Adipocyte (in vitro differentiated cells): ENCODE measurements at regions not wholly inside any gene's neighbourhood (a gene's known extent, or its start where the extent isn't known, plus 50 kb on each side); places are given as distances from the start of the nearest gene placed in this dataset.

ENCODE experiments used
- DNase-seq: peaks from one replicate; pipeline ENCODE4 v3.0.0-alpha.2; 2015; ENCODE audit warnings: low read depth
- H3K27me3 ChIP-seq: replicated peaks from 2 replicates; pipeline ENCODE4 v1.7.0; 2013; ENCODE audit warnings: mild to moderate bottlenecking, low read length, moderate library complexity; ENCODE audit not compliant: control insufficient read depth, insufficient read depth
- H3K36me3 ChIP-seq: 2 replicates; pipeline ENCODE4 v1.7.0; 2013; ENCODE audit warnings: low read length, mild to moderate bottlenecking, moderate library complexity; ENCODE audit not compliant: control insufficient read depth, insufficient read depth, severe bottlenecking
- H3K4me1 ChIP-seq: 2 replicates; pipeline ENCODE4 v1.7.0; 2013; ENCODE audit warnings: mild to moderate bottlenecking, low read length, moderate library complexity; ENCODE audit not compliant: control insufficient read depth, insufficient read depth
- H3K4me3 ChIP-seq: 2 replicates; pipeline ENCODE4 v1.7.0; 2013; ENCODE audit warnings: mild to moderate bottlenecking, low read length, moderate library complexity
- H3K9ac ChIP-seq: 2 replicates; pipeline ENCODE4 v1.7.0; 2013; ENCODE audit warnings: mild to moderate bottlenecking, low read length, moderate library complexity
- H3K9me3 ChIP-seq: 2 replicates; pipeline ENCODE4 v1.7.0; 2013; ENCODE audit warnings: mild to moderate bottlenecking, low read length, moderate library complexity; ENCODE audit not compliant: control insufficient read depth

DNA sequence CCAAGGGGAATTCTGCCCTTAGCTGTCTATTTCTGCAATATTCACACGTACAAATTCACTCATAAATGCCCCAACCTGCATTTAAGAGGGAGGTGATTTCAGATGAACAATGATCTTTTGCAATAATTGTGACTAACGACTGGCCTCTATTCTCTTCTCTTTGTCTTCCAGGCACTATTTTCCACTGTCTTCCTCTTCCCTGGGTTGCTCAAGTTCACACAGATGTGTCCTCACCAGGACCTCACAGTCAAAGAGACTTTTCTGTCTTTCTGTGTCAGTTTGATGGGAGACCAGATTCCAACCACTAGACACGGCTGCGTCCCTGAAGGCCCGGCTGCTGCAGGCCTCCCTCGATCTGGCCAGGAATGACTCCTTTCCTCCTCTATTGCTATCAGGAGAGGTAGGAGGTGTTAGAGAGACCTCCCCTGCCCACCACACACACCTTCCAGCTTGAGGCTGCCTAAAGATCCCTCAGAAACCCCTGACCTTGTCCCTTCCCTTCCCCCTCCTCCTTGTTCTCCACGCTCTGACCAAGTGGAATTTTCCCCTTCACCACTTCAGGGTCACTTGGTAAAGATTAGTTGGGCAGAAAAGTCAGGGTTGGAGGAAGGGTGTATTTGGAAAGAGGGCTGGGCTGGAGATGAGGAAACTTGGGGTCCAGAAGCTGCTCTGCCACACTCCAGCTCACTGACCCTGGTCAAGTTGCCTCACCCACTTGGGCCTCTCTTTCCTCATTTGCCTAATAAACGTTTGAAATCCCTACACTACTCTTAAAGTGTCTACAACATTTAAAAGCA, 109.2 kb upstream of the COPS8 start:
- H3K9me3 ChIP-seq = no peaks in the 10 kb centered on the region
- peaks cover 40% of the 10 kb centered on the region for H3K4me1 ChIP-seq
- H3K27me3 ChIP-seq = no peaks in the 10 kb centered on the region
- no peak overlapping the region for H3K9ac ChIP-seq
- no peaks in the 10 kb centered on the region for H3K36me3 ChIP-seq
- no peak overlapping the region for H3K4me3 ChIP-seq
- no peak for DNase-seq

- H3K36me3 ChIP-seq = no peaks in the 10 kb centered on the region
- H3K9me3 ChIP-seq = no peaks in the 10 kb centered on the region
- peaks cover 32% of the 10 kb centered on the region for H3K4me1 ChIP-seq
- no peak overlapping the region for H3K9ac ChIP-seq
- no peak overlapping the region for H3K4me3 ChIP-seq
- no peak for DNase-seq
- no peaks in the 10 kb centered on the region for H3K27me3 ChIP-seq
Observed at GRCh38 chr2:236977063-236977851, 108.4 kb upstream of the COPS8 start.

- H3K27me3 ChIP-seq = no peaks in the 10 kb centered on the region
- no peak for DNase-seq
- H3K4me3 ChIP-seq = no peak overlapping the region
- H3K4me1 ChIP-seq = peaks cover 26% of the 10 kb centered on the region
- no peak overlapping the region for H3K9ac ChIP-seq
- peaks cover 4% of the 10 kb centered on the region for H3K9me3 ChIP-seq
- H3K36me3 ChIP-seq = no peaks in the 10 kb centered on the region
Observed at GRCh38 chr2:236977852-236978398, 107.8 kb upstream of the COPS8 start.

GRCh38 chr2:236979664-236980063, 106.0 kb upstream of the COPS8 start:
- no peaks in the 10 kb centered on the region for H3K27me3 ChIP-seq
- H3K36me3 ChIP-seq = no peaks in the 10 kb centered on the region
- no peak overlapping the region for H3K9ac ChIP-seq
- H3K4me3 ChIP-seq = no peak overlapping the region
- H3K4me1 ChIP-seq = peaks cover 23% of the 10 kb centered on the region
- H3K9me3 ChIP-seq = peaks cover 8% of the 10 kb centered on the region
- no peak for DNase-seq

- Histone ChIP-seq H3K4me3 (no peak overlapping the region), H3K9ac (no peak overlapping the region), H3K4me1 (peaks cover 30% of the 10 kb centered on the region), H3K36me3 (no peaks in the 10 kb centered on the region), H3K27me3 (no peaks in the 10 kb centered on the region), H3K9me3 (peaks cover 8% of the 10 kb centered on the region)
- no peak for DNase-seq
Observed at GRCh38 chr2:236980961-236981360, 104.7 kb upstream of the COPS8 start.

DNA sequence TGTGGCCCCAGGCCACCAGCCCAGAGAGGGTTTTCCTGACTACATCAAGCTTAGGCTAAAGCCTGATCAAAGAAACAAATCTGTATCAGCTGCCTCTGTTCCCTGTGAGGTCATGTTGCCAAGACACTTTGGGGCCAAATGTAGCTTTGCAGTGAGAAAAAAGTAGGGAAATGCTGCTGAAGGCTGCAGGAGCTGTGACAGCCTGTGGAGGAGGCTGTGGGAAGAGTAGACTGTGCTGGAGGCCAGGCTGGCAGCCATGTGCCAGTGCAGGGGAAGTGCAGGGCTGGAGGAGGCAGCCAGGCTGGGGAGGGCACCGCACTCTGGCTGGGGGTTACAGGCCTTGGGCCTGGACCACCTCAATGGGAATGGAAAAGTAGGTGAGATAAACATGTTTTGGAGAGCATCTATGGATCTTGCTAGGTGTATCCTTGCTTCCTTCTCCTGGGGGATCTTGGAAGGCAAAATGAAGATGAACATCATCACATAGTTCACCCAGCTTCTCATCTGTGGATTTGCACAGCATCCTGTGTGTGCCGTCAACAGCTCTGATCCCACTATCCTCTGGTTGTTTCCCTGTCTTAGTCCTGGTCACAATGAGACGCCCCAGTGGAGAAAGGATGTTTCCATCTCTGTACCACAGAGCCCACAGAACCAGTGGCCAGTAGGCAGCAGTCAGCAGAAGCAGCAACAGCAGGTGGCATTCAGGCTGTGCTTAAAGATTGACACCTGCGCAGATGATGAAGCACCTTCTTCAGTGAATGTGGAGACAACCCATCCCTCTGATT, 103.8 kb upstream of the COPS8 start:
- Histone ChIP-seq H3K4me3 (no peak overlapping the region), H3K36me3 (no peaks in the 10 kb centered on the region), H3K4me1 (peaks cover 21% of the 10 kb centered on the region), H3K9ac (no peak overlapping the region), H3K27me3 (no peaks in the 10 kb centered on the region), H3K9me3 (peaks cover 8% of the 10 kb centered on the region)
- no peak for DNase-seq

DNA sequence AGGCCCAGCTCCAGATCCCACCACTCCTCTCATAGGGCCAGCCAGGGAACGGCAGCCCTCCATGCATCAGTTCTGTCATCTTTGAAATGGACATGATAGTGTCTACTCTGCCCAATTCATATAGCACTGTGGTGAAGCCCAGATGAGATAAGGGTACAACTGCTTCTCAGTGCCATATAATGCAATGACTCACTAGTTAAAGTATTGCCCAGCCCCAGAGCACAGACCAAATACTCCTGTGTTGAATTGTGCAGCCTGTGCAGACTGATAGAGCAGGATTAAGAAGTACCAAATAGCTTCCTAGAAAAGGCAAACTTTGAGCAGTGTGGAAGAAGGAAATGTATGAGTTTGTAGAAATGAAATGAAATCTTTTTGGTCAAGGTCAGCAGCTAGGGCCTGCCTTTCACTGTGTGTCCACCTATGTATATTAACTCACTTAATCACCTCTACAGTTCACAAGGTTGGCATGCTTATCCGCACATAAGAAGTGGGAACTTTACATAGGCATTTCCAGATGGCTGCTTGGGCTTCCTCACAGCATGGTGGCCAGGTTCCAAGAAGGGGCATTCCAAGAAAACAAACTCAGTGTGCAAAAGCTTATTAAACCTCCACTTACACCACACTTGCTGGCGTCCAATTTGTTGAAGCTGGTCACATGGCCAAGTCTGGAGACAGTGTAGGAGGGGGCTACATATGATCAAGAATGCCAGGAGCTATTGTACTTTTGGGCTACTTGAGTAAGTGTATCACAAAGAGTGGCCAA, 102.8 kb upstream of the COPS8 start:
- DNase-seq = no peak
- peaks cover 8% of the 10 kb centered on the region for H3K9me3 ChIP-seq

GRCh38 chr2:236984046-236984445, 101.6 kb upstream of the COPS8 start:
- H3K9me3 ChIP-seq = peaks cover 8% of the 10 kb centered on the region
- no peaks in the 10 kb centered on the region for H3K27me3 ChIP-seq
- peak; percentile 22 for DNase-seq
- H3K36me3 ChIP-seq = no peaks in the 10 kb centered on the region
- H3K9ac ChIP-seq = no peak overlapping the region
- H3K4me3 ChIP-seq = no peak overlapping the region
- H3K4me1 ChIP-seq = peaks cover 28% of the 10 kb centered on the region

More for the DNA sequence above, 102.8 kb upstream of the COPS8 start:
- Histone ChIP-seq H3K36me3 (no peaks in the 10 kb centered on the region), H3K4me1 (peaks cover 16% of the 10 kb centered on the region), H3K4me3 (no peak overlapping the region), H3K27me3 (no peaks in the 10 kb centered on the region), H3K9ac (no peak overlapping the region)

GRCh38 chr2:236985761-236986339, 99.8 kb upstream of the COPS8 start:
- no peaks in the 10 kb centered on the region for H3K36me3 ChIP-seq
- no peak overlapping the region for H3K9ac ChIP-seq
- peaks cover 8% of the 10 kb centered on the region for H3K9me3 ChIP-seq
- no peak for DNase-seq
- peaks cover 36% of the 10 kb centered on the region for H3K4me1 ChIP-seq
- H3K4me3 ChIP-seq = no peak overlapping the region
- no peaks in the 10 kb centered on the region for H3K27me3 ChIP-seq

DNA sequence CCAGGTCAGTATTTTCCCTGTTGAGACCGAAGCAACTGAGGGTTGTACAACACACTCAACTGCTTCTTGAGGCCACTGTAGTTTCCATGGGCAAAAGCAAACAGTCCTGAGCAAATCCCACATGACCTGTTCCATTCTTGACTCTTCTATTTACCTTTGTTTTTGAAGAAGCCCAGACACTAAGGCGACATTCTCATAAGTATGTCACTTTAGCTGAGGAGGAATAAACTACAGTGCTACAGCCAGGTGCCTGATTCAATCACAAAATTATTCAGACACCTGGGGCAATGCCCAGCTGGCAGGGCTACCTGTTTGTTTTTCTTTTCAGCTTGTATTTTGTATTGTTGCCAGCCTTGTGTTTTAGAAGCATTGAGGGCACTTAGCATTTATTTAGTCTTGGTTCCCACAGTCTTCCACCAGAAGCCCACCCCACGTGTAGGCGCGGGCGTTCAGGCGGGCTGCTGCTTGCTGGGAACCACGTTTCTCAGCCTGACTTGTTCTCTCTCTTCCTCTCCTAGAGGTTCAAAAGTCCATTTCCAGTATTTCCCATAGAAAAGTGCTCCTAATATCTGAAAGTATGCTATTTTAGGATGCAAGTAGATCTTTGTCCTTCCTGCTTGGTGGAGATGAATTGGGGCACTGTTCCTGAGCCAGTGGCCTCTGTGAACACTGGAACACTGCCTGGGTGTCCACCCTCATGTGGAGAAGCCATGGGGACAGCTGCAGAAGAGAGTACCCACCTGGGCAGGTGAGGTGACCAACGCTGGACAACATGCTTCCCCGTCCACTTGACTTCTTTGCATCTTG, 99.0 kb upstream of the COPS8 start:
- peaks cover 36% of the 10 kb centered on the region for H3K4me1 ChIP-seq
- peaks cover 8% of the 10 kb centered on the region for H3K9me3 ChIP-seq
- H3K4me3 ChIP-seq = no peak overlapping the region
- H3K9ac ChIP-seq = no peak overlapping the region
- no peaks in the 10 kb centered on the region for H3K27me3 ChIP-seq
- no peak for DNase-seq
- H3K36me3 ChIP-seq = no peaks in the 10 kb centered on the region
